Fibroblast of lung (primary cell): ENCODE measurements at regions not wholly inside any gene's neighbourhood (a gene's known extent, or its start where the extent isn't known, plus 50 kb on each side); places are given as distances from the start of the nearest gene placed in this dataset.

Experiments used
- EZH2 ChIP-seq: IDR thresholded peaks from 2 replicates; pipeline ENCODE4 v1.5.1; 2012; ENCODE audit warnings: low read length, control low read depth, mild to moderate bottlenecking; ENCODE audit errors: missing control alignments
- TF ChIP-seq, protein P1 (sequence below), 2 donors: IDR thresholded peaks in 1 of 2; conservative IDR thresholded peaks in 1 of 2; 1 replicate in 1 of 2; 2 replicates in 1 of 2; pipeline ENCODE4 v1.5.1; 2011 to 2012; ENCODE audit warnings: low read length in 2 of 2, control low read depth in 1 of 2, inconsistent platforms in 1 of 2, low read depth in 1 of 2, mild to moderate bottlenecking in 1 of 2

DNA sequence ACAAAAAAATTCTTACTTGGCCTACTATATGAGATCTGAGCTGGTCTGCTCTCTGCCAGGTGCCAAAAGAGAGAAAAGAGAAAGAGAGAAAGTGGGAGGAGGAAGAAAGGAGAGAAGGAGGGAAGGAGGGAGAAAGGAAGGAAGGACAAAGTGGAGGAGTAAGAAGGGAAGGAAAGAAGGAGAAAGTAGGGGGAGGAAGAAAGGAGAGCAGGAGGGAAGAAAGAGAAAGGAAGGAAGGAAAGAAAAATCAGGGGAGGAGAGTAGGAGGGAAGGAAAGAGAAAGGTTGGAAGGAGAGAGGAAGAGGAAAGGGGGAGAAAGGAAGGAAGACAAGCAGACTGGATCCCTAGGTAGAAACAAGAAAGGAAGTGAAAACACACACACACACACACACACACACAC lies 96.8 kb downstream of the RPS29 start:
- TF ChIP-seq, protein P1, sequence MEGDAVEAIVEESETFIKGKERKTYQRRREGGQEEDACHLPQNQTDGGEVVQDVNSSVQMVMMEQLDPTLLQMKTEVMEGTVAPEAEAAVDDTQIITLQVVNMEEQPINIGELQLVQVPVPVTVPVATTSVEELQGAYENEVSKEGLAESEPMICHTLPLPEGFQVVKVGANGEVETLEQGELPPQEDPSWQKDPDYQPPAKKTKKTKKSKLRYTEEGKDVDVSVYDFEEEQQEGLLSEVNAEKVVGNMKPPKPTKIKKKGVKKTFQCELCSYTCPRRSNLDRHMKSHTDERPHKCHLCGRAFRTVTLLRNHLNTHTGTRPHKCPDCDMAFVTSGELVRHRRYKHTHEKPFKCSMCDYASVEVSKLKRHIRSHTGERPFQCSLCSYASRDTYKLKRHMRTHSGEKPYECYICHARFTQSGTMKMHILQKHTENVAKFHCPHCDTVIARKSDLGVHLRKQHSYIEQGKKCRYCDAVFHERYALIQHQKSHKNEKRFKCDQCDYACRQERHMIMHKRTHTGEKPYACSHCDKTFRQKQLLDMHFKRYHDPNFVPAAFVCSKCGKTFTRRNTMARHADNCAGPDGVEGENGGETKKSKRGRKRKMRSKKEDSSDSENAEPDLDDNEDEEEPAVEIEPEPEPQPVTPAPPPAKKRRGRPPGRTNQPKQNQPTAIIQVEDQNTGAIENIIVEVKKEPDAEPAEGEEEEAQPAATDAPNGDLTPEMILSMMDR (conservative IDR thresholded peaks at IDR 0.05 in 1 of 2, IDR thresholded peaks at IDR 0.05 in 1 of 2; ENCODE audit: low read depth in 1 of 2, low read length in 2 of 2): no peak
- no peak for TF ChIP-seq EZH2
